Activated naive CD8-positive, alpha-beta T cell (primary cell): ENCODE measurements at regions not wholly inside any gene's neighbourhood (a gene's known extent, or its start where the extent isn't known, plus 50 kb on each side); places are given as distances from the start of the nearest gene placed in this dataset.

Experiments used
- H3K27ac Mint-ChIP-seq: one replicate; pipeline ENCODE4 v1.8.0; 2021; ENCODE audit warnings: mixed read lengths
- H3K27me3 Mint-ChIP-seq: one replicate; pipeline ENCODE4 v1.8.0; 2021; ENCODE audit warnings: mixed read lengths
- H3K36me3 Mint-ChIP-seq: one replicate; pipeline ENCODE4 v1.8.0; 2021; ENCODE audit warnings: mixed read lengths
- H3K4me1 Mint-ChIP-seq: one replicate; pipeline ENCODE4 v1.8.0; 2021; ENCODE audit warnings: low read depth, mixed read lengths
- H3K4me3 Mint-ChIP-seq: one replicate; pipeline ENCODE4 v1.8.0; 2021; ENCODE audit warnings: mild to moderate bottlenecking, mixed read lengths
- H3K9me3 Mint-ChIP-seq: one replicate; pipeline ENCODE4 v1.8.0; 2021; ENCODE audit warnings: low read depth, mixed read lengths

- H3K9me3 Mint-ChIP-seq, result no peaks in the 10 kb centered on the region
- no peak overlapping the region for H3K4me3 Mint-ChIP-seq
- no peaks in the 10 kb centered on the region for H3K4me1 Mint-ChIP-seq
- no peaks in the 10 kb centered on the region for H3K36me3 Mint-ChIP-seq
- H3K27me3 Mint-ChIP-seq, result peaks cover 2% of the 10 kb centered on the region
- H3K27ac Mint-ChIP-seq, result no peak overlapping the region
Observed at GRCh38 chr18:57854726-57855125, 51.6 kb upstream of the ATP8B1 start.

DNA sequence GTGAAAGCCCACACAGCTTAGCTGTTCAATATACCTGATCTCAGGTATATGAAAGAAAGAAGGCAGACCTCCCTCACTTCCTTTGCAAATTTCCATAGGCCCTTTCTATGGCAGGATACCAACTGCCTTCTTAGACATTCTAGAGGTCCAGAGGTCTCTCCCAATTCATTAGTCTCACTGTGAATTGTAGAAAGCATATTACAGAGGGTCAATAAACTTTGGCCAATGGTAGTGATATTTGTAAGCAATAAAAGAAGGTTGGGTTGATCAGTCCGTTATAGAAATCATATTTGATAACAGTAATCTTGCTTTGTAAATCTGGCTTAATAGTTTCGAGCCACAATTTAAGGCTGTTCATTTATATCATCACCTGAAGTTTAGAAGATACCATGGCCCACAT, 50.7 kb upstream of the ATP8B1 start:
- H3K4me1 Mint-ChIP-seq, result no peaks in the 10 kb centered on the region

DNA sequence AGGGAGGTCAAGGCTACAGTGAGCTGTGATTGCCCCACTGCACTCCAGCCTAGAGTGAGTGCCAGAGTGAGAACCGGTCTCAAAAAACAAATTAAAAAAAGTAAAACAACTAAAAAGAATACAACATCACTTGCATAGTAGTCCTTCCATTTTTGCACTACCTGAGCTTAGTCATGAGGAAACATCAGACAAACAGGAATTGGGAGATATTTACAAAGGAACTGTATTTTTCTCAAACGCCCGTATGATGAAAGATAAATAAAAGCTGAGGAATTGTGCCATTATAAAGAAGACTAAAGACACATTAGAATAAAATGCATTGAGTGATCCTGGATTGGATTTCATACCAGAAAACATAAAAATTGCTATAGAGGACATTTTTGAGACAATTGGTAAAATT, 50.0 kb upstream of the ATP8B1 start:
- no peaks in the 10 kb centered on the region for H3K4me1 Mint-ChIP-seq
- peaks cover 2% of the 10 kb centered on the region for H3K27me3 Mint-ChIP-seq
- H3K36me3 Mint-ChIP-seq, result no peaks in the 10 kb centered on the region
- no peak overlapping the region for H3K4me3 Mint-ChIP-seq
- no peaks in the 10 kb centered on the region for H3K9me3 Mint-ChIP-seq
- no peak overlapping the region for H3K27ac Mint-ChIP-seq

More for the DNA sequence above, 50.7 kb upstream of the ATP8B1 start:
- Mint-ChIP-seq H3K36me3 (no peaks in the 10 kb centered on the region), H3K4me3 (no peak overlapping the region), H3K27ac (no peak overlapping the region), H3K9me3 (no peaks in the 10 kb centered on the region), H3K27me3 (peaks cover 2% of the 10 kb centered on the region)
